ENCODE measurements at regions not wholly inside any gene's neighbourhood (a gene's known extent, or its start where the extent isn't known, plus 50 kb on each side); places are given as distances from the start of the nearest gene placed in this dataset.

DNA sequence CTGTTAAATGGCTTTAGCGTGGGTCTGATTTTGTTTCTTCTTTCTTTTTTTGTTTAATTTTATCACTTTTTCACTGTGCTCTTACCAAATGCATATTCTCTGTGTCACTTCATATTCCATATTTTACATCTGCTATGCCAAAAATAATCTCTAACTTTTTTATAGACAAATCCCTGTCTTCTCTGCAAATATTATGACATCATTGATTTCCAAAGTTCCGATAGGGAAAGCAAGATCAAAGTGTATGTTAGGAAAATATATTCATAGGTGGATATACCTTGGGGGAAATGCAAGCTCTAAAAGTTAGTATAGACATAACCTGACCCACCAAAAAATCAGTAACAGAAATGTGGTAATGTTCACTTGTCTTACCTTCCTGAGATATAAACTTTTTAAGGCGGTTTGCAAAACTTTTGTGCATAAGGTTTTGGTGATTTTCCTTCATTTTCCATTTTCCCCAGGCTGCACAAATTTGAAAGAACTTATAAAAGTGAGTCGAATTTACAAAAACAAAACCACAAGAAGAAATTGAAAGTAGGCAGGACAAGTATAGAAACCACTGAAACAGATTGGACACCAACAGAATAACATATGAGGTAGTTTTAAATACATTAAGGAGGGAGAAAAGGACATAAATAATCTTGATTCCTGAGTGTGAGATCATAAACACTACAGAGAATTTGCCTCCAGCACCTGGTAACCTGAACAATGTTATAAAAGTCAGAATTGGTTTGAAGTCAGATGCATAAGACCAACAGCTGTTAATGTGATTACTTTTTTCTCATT lies 63.1 kb upstream of the TFEC start:
- no peak for TF ChIP-seq CTCF (IDR thresholded peaks at IDR 0.05 in 4 of 5, conservative IDR thresholded peaks at IDR 0.05 in 1 of 5)
- no peak for TF ChIP-seq POLR2A (IDR thresholded peaks at IDR 0.05)
